ENCODE measurements at regions not wholly inside any gene's neighbourhood (a gene's known extent, or its start where the extent isn't known, plus 50 kb on each side); places are given as distances from the start of the nearest gene placed in this dataset.
"Not testable (repeated sequence)": the region's sequence is repeated elsewhere in the genome, so short reads cannot be mapped to it uniquely, and the experiment has no call there.

GRCh38 chr10:37003126-37003525 is 122.3 kb upstream of the ANKRD30A start:
- intact Hi-C loops (cut with micrococcal nuclease; ENCODE audit: unreplicated experiment), result loop anchor here (10.0 kb wide), 1 partner anchor 262 kb away; no protein-coding TSS in a partner anchor
- no peak overlapping the region for H3K27ac ChIP-seq (ENCODE audit: low read depth, low read length, poor library complexity, severe bottlenecking)
- peaks cover 46% of the 10 kb centered on the region for H3K27me3 ChIP-seq (replicated peaks; ENCODE audit: insufficient read depth, low read depth, low read length, poor library complexity)
- BruUV-seq (replicated peaks), result no TSS peak
- no peaks in the 10 kb centered on the region for H3K9me3 ChIP-seq (ENCODE audit: low read depth, low read length, poor library complexity, severe bottlenecking)
- DNase-seq (ENCODE audit: low spot score), result no peak
- H3K4me1 ChIP-seq (ENCODE audit: insufficient read depth, low read length, poor library complexity, severe bottlenecking), result no peaks in the 10 kb centered on the region
- H3K36me3 ChIP-seq (ENCODE audit: insufficient read depth, low read length, poor library complexity, severe bottlenecking), result no peaks in the 10 kb centered on the region
- ChIA-PET CTCF (no interaction called here), POLR2A (ENCODE audit: low non-redundant PET) (no interaction called here)
- H3K4me3 ChIP-seq (ENCODE audit: low read depth, low read length, poor library complexity, severe bottlenecking), result no peak overlapping the region
- TF ChIP-seq, protein P1, sequence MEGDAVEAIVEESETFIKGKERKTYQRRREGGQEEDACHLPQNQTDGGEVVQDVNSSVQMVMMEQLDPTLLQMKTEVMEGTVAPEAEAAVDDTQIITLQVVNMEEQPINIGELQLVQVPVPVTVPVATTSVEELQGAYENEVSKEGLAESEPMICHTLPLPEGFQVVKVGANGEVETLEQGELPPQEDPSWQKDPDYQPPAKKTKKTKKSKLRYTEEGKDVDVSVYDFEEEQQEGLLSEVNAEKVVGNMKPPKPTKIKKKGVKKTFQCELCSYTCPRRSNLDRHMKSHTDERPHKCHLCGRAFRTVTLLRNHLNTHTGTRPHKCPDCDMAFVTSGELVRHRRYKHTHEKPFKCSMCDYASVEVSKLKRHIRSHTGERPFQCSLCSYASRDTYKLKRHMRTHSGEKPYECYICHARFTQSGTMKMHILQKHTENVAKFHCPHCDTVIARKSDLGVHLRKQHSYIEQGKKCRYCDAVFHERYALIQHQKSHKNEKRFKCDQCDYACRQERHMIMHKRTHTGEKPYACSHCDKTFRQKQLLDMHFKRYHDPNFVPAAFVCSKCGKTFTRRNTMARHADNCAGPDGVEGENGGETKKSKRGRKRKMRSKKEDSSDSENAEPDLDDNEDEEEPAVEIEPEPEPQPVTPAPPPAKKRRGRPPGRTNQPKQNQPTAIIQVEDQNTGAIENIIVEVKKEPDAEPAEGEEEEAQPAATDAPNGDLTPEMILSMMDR (conservative IDR thresholded peaks at IDR 0.05; ENCODE audit: low read depth, low read length), result no peak
- no peak for TF ChIP-seq EZH2 (IDR thresholded peaks at IDR 0.05; ENCODE audit: borderline replicate concordance, low read depth, low read length, poor library complexity, severe bottlenecking)

GRCh38 chr10:36995806-36996205 is 129.6 kb upstream of the ANKRD30A start:
- H3K9me3 ChIP-seq (ENCODE audit: low read depth, low read length, poor library complexity, severe bottlenecking); H3K4me3 ChIP-seq (ENCODE audit: low read depth, low read length, poor library complexity, severe bottlenecking); H3K27me3 ChIP-seq (replicated peaks; ENCODE audit: insufficient read depth, low read depth, low read length, poor library complexity); intact Hi-C loops (cut with micrococcal nuclease; ENCODE audit: unreplicated experiment); CTCF ChIA-PET; H3K27ac ChIP-seq (ENCODE audit: low read depth, low read length, poor library complexity, severe bottlenecking); POLR2A ChIA-PET (ENCODE audit: low non-redundant PET); H3K36me3 ChIP-seq (ENCODE audit: insufficient read depth, low read length, poor library complexity, severe bottlenecking); DNase-seq (ENCODE audit: low spot score); BruUV-seq (replicated peaks); H3K4me1 ChIP-seq (ENCODE audit: insufficient read depth, low read length, poor library complexity, severe bottlenecking): not testable (repeated sequence)

DNA sequence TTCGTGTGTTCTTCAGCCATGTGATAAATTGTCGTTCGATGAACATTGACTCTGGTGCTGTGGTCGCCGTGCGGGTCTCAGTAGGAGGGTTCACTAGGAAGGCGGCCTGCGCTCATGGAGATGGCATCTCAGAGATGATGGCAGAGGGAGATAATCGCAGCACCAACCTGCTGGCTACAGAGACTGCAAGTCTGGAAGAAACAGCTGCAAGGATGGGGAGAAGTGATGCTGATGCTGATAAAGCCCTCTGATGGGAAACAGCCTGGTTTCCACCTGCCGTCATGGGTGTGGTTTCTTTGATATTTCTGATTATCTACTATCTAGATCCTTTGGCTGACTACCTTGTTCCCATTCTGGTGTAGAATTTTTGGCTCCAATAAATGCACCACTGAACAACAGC is 130.5 kb upstream of the ANKRD30A start:
- POLR2A ChIA-PET (ENCODE audit: low non-redundant PET), result no interaction called here

DNA sequence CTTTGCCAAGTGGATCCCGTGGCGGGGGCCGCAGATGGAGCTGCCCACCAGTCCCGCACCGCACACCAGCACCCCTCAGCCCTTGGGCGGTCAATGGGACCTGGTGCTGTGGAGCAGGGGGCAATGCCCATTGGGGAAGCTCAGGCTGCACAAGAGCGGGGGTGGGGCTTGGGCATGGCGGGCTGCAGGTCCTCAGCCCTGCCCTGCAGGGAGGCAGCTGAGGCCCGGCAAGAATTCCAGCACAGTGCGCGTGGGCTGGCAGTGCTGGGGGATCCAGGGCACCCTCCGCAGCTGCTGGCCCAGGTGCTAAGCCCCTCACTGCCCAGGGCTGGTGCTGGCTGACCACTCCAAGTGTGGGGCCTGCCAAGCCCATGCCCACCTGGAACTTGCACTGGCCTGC is 136.2 kb upstream of the ANKRD30A start:
- intact Hi-C loops (cut with micrococcal nuclease; ENCODE audit: unreplicated experiment), result no loop called here
- Histone ChIP-seq H3K9me3 (ENCODE audit: low read depth, low read length, poor library complexity, severe bottlenecking) (no peaks in the 10 kb centered on the region), H3K27ac (ENCODE audit: low read depth, low read length, poor library complexity, severe bottlenecking) (no peak overlapping the region), H3K36me3 (ENCODE audit: insufficient read depth, low read length, poor library complexity, severe bottlenecking) (no peaks in the 10 kb centered on the region), H3K4me1 (ENCODE audit: insufficient read depth, low read length, poor library complexity, severe bottlenecking) (no peaks in the 10 kb centered on the region), H3K4me3 (ENCODE audit: low read depth, low read length, poor library complexity, severe bottlenecking) (no peak overlapping the region), H3K27me3 (replicated peaks; ENCODE audit: insufficient read depth, low read depth, low read length, poor library complexity) (peaks cover 9% of the 10 kb centered on the region)
- no peak for DNase-seq (ENCODE audit: low spot score)
- no TSS peak for BruUV-seq (replicated peaks)
- ChIA-PET CTCF (no interaction called here), POLR2A (ENCODE audit: low non-redundant PET) (no interaction called here)
- no peak for TF ChIP-seq EZH2 (IDR thresholded peaks at IDR 0.05; ENCODE audit: borderline replicate concordance, low read depth, low read length, poor library complexity, severe bottlenecking)
- TF ChIP-seq, protein P1 (conservative IDR thresholded peaks at IDR 0.05; ENCODE audit: low read depth, low read length), result no peak

More for the DNA sequence above, 130.5 kb upstream of the ANKRD30A start:
- no peaks in the 10 kb centered on the region for H3K9me3 ChIP-seq (ENCODE audit: low read depth, low read length, poor library complexity, severe bottlenecking)
- CTCF ChIA-PET, result no interaction called here
- no peak for DNase-seq (ENCODE audit: low spot score)
- H3K27me3 ChIP-seq (replicated peaks; ENCODE audit: insufficient read depth, low read depth, low read length, poor library complexity), result peaks cover 2% of the 10 kb centered on the region
- H3K4me1 ChIP-seq (ENCODE audit: insufficient read depth, low read length, poor library complexity, severe bottlenecking), result no peaks in the 10 kb centered on the region
- TF ChIP-seq EZH2 (IDR thresholded peaks at IDR 0.05; ENCODE audit: borderline replicate concordance, low read depth, low read length, poor library complexity, severe bottlenecking), result no peak
- TF ChIP-seq, protein P1 (conservative IDR thresholded peaks at IDR 0.05; ENCODE audit: low read depth, low read length), result no peak
- no peaks in the 10 kb centered on the region for H3K36me3 ChIP-seq (ENCODE audit: insufficient read depth, low read length, poor library complexity, severe bottlenecking)
- no peak overlapping the region for H3K27ac ChIP-seq (ENCODE audit: low read depth, low read length, poor library complexity, severe bottlenecking)
- intact Hi-C loops (cut with micrococcal nuclease; ENCODE audit: unreplicated experiment), result no loop called here
- no peak overlapping the region for H3K4me3 ChIP-seq (ENCODE audit: low read depth, low read length, poor library complexity, severe bottlenecking)
- BruUV-seq (replicated peaks), result no TSS peak

All from A673 (cell line).